GM21825 (cell line): ENCODE measurements at regions not wholly inside any gene's neighbourhood (a gene's known extent, or its start where the extent isn't known, plus 50 kb on each side); places are given as distances from the start of the nearest gene placed in this dataset.
"Not testable (repeated sequence)": the region's sequence is repeated elsewhere in the genome, so short reads cannot be mapped to it uniquely, and the experiment has no call there.

Source experiments
- ATAC-seq: cut with Tn5 transposase; IDR thresholded peaks from one replicate; pipeline ENCODE4 v1.9.1; 2021; ENCODE audit warnings: mild to moderate bottlenecking, moderate library complexity; ENCODE audit not compliant: unreplicated experiment

GRCh38 chr1:194859481-194860154 lies 1673.2 kb upstream of the B3GALT2 start:
- ATAC-seq, result not testable (repeated sequence)

DNA sequence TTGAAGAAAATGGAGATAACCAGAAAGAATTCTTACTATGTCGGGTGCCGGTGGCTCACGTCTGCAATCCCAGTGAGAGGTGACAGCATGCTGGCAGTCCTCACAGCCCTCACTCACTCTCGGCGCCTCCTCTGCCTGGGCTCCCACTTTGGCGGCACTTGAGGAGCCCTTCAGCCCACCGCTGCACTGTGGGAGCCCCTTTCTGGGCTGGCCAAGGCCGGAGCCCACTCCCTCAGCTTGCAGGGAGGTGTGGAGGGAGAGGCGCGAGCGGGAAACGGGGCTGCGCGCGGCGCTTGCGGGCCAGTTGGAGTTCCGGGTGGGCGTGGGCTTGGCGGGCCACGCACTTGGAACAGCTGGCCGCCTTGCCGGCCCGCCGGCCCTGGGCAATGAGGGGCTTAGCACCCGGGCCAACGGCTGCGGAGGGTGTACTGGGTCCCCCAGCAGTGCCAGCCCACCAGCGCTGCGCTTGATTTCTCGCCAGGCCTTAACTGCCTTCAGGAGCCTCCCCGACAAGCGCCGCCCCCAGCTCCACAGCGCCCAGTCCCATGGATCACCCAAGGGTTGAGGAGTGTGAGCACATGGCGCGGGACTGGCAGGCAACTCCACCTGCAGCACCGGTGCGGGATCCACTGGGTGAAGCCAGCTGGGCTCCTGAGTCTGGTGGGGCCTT lies 1672.5 kb upstream of the B3GALT2 start:
- ATAC-seq, result not testable (repeated sequence)

DNA sequence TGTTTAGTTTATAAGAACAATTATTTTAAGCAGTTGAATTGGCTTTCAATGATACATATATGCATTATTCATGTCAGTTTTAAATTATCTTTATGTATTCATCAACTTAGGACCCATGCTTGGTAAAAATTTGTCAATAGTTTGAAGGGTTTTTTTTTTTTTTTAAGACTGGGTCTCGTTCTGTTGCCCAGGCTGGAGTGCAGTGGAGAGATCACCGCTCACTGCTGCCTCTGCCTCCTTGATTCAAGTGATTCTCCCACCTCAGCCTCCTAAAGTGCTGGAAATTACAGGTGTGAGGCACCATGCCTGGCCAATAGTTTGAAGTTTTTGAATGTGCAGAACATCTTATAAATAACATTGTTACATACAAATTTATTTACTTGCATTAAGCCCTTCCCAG lies 1671.0 kb upstream of the B3GALT2 start:
- no peak for ATAC-seq

DNA sequence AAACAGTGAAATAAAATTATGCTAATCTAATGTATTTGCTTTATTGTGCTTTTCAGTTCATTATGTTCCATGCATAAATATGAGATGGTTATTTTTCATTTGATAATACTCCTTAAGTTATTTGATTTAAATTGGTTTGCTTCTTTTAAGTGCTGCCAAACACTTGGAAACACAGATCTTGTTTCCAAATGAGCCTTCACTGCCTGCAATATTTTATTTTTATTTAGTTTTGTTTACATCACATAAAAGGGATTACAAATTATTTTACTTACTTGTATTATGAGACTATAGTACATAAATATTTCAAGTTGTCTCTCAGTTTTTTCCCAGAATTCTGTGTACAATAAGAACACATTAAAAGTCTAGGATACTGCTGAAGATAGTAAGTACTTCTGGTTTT lies 1662.4 kb upstream of the B3GALT2 start:
- no peak for ATAC-seq

DNA sequence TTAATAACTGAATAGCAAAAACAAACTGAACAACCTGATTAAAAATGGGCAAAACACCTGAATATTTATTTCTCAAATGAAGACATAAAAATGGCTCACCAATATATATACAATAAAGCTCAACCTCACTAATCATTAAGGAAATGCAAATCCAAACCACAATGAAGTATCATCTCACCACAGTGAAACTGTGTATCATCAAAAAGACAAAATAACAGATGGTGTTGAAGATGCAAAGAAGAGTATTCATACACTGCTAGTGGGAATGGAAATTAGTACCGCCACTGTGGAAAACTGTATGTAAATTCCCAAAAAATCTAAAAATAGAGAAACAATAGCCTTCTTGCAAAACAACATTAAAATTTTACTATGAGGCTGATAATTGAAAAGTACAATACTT lies 1660.1 kb upstream of the B3GALT2 start:
- no peak for ATAC-seq

DNA sequence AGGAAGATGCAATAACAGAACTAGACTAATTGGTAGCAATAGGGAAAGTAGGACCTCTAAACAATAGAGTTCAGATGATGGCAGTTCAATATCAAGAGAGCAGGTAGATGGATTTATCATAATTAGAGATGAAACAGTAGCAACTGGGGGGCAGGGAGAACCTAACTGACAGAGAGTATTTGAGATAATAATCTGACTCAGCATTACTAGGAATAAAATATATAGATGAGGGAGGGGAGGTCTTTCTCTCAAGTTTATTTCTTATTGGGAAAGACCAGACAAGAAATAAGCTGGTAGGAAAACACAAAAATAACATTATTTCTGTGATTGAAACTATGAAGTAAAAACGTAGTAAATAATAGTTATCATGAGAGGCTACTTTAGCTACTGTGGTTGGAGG lies 1656.7 kb upstream of the B3GALT2 start:
- ATAC-seq, result no peak

GRCh38 chr1:194833111-194833510 lies 1646.7 kb upstream of the B3GALT2 start:
- ATAC-seq, result no peak

- ATAC-seq, result not testable (repeated sequence)
Measured at GRCh38 chr1:194831595-194831994, 1645.2 kb upstream of the B3GALT2 start.

DNA sequence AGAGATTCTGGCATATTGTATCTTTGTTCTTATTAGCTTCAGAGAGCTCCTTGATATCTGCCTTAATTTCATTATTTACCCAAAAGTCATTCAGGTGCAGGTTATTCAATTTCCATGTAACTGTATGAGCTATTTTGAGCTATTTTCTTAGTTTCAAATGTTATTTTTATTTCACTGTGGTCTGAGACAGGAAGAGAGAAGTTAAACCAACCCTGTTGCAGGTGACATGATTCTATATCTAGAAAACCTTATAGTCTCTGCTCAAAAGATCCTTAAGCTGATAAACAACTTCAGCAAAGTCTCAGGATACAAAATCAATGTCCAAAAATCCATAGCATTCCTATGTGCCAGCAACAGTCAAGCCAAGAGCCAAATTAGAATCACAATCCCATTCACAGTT lies 1644.0 kb upstream of the B3GALT2 start:
- peak; percentile 94 for ATAC-seq

GRCh38 chr1:194829492-194829891 lies 1643.1 kb upstream of the B3GALT2 start:
- no peak for ATAC-seq

DNA sequence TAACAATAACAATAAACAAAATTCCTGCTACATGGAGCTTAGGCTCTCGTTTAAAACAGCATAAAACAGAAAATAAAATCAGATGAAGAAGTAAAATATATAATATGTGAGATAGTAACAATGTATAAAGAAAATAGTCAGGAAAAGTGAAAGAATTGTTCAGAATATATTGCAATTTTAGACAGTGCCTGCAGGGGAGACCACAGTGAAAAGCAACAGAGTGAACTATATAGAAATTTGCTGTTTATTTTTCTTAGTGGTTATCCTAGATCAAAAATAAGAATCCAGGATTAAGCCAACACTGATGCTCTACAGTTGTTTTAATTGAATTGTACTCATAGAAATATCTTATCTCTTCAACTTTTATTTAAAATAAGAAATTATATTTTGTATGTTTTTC lies 1639.0 kb upstream of the B3GALT2 start:
- ATAC-seq, result no peak

- ATAC-seq, result no peak
Measured at GRCh38 chr1:194821091-194821490, 1634.7 kb upstream of the B3GALT2 start.

DNA sequence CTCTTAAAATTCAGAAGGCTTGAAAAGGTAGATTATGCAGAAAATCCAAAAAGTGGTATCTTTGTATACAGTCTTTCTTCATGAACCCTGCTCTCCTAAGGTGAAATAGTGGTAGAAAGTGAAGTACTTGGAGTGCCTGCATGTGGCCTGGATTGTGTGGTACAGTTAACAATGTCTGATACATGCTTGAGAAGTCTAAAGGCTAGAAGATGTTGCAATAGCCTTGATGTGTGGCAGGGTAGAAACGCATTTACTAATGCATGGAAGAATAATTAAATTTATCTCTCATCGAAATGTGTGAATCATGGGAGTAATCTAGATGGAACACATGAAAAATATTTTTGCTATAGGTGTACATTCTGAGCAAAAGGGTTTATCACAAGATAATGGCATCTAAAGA lies 1632.3 kb upstream of the B3GALT2 start:
- no peak for ATAC-seq

GRCh38 chr1:194816859-194817258 lies 1630.4 kb upstream of the B3GALT2 start:
- ATAC-seq, result no peak

- ATAC-seq, result no peak
Measured at GRCh38 chr1:194813096-194813495, 1626.7 kb upstream of the B3GALT2 start.

DNA sequence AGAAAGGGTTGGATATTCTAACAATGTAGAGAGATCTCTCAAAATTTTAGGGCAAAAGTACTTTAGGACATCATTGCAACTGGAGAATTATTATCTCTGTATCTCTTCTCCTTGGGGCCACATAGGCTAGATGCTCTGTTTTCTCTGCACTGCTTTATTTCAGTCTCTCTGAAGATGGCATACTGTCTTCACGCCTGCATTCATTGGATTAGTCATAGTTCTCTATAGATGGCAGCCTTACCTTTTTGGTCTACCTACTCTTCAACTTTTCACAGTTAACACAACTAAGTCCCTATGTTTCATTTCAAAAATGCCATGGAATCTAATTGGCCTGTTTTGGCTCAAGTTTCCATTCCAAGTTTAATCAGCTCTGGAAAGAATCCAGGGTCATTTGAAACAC lies 1623.3 kb upstream of the B3GALT2 start:
- no peak for ATAC-seq

DNA sequence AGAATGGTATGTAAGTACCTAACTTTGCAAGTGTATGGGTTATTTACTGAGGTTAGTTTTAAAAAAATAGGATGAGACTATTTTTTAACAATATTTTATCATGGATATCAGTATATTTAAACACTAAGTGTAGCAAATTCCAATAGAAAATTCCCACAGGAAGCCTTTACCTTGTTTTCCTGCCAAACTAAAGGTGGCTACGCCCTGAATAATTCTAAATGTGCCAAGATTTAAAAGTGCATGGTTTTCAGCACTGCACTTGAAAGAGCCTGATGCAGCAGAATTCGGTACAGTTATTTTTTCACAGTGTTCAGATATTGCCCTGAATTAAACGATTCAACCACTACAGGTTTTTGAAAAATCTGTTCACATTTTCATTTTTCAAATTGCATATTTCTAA lies 1622.8 kb upstream of the B3GALT2 start:
- no peak for ATAC-seq

DNA sequence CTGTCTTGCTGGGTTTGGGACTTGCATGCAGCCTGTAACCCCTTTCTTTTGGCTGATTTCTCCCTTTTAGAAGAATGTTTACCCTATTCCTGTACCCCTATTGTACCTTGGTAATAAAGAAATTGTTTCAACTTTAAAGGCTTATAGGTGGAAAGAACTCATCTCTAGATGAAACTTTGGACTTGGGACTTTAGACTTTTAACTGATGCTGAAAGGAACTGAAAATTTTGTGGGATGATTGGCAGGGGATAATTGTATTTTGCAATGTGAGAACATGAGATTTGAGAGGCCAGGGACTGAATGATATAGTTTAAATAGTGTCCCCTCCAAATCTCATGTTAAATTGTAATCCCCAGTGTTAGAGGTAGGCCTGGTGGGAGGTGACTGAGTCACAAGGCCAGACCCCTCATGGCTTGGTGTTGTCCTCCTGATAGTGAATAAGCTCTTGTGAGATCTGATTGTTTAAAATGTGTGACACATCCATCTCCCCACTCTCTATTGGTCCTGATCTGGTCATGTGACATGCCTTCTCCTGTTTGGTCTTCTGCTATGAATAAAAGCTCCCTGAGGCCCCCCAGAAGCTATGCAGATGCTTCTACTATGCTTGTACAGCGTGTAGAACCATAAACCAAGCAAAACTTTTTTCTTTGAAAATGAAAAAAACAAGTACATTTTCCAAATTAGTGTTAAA lies 1621.3 kb upstream of the B3GALT2 start:
- ATAC-seq, result no peak

GRCh38 chr1:194802572-194802971 lies 1616.2 kb upstream of the B3GALT2 start:
- ATAC-seq, result no peak

- peak; percentile 67 for ATAC-seq
Measured at GRCh38 chr1:194795917-194796593, 1609.6 kb upstream of the B3GALT2 start.

GRCh38 chr1:194787001-194787400 lies 1600.6 kb upstream of the B3GALT2 start:
- no peak for ATAC-seq

GRCh38 chr1:194786027-194786426 lies 1599.6 kb upstream of the B3GALT2 start:
- ATAC-seq, result no peak
